Heart right ventricle (tissue), 16 donors: ENCODE measurements at regions not wholly inside any gene's neighbourhood (a gene's known extent, or its start where the extent isn't known, plus 50 kb on each side); places are given as distances from the start of the nearest gene placed in this dataset.

ENCODE experiments used
- ATAC-seq, 8 donors: fragments of 200-7000 bp; cut with Tn5 transposase; one replicate each; pipeline ENCODE4 v1.9.1; 2020; ENCODE audit warnings: mild to moderate bottlenecking in 8 of 8, moderate library complexity in 8 of 8, moderate number of reproducible peaks in 1 of 8
- DNase-seq, 2 donors: peaks; one replicate each; pipeline ENCODE4 v3.0.0-alpha.2; 2020
- H3K27ac ChIP-seq, 10 donors: fragments of 200-600 bp; sonication (generic) in 2 of 10; one replicate each; pipeline versions ENCODE4 v1.5.0 to v1.8.0; 2020 to 2022; ENCODE audit warnings: mild to moderate bottlenecking in 3 of 10
- H3K27me3 ChIP-seq, 7 donors: fragments of 200-600 bp; one replicate each; pipeline ENCODE4 v1.8.0; 2021 to 2022; ENCODE audit warnings: mild to moderate bottlenecking in 2 of 7
- H3K36me3 ChIP-seq, 9 donors: fragments of 200-600 bp; sonication (generic) in 1 of 9; one replicate each; pipeline versions ENCODE4 v1.5.0 to v1.8.0; 2020 to 2022; ENCODE audit warnings: mild to moderate bottlenecking in 2 of 9
- H3K4me1 ChIP-seq, 9 donors: fragments of 200-600 bp; sonication (generic) in 1 of 9; one replicate each; pipeline versions ENCODE4 v1.5.0 to v1.8.0; 2020 to 2022; ENCODE audit warnings: mild to moderate bottlenecking in 4 of 9
- H3K4me3 ChIP-seq, 10 donors: fragments of 200-600 bp; sonication (generic) in 2 of 10; one replicate each; pipeline versions ENCODE4 v1.5.0 to v1.8.0; 2020 to 2022; ENCODE audit warnings: mild to moderate bottlenecking in 7 of 10, moderate library complexity in 2 of 10
- H3K9me3 ChIP-seq, 11 donors: fragments of 200-600 bp in 10 of 11; sonication (generic) in 2 of 11; one replicate each; pipeline versions ENCODE4 v1.5.0 to v1.8.0; 2013 to 2022; ENCODE audit warnings: mild to moderate bottlenecking in 2 of 11, control low read depth in 1 of 11, moderate library complexity in 1 of 11
- WGBS, 2 donors: extraction: QIAGEN DNeasy Blood & Tissue Kit; methylation state at CpG; one replicate each; pipeline ENCODE4 v1.1.7; 2013; ENCODE audit warnings: inconsistent platforms in 1 of 2; 5-methylcytosine and 5-hydroxymethylcytosine counted together
- intact Hi-C, 10 donors: fragments of 100-400 bp; cut with DNase I; formaldehyde crosslinking; loops; one replicate each; pipeline versions ENCODE4 v1.11.1 to v1.14.2; 2022
- TF ChIP-seq, protein P1 (sequence below), 9 donors: fragments of 200-600 bp; sonication (generic) in 2 of 9; IDR thresholded peaks; one replicate each; pipeline versions ENCODE4 v1.5.0 to v1.8.0; 2021 to 2022; ENCODE audit warnings: antibody characterized with exemption in 9 of 9, mild to moderate bottlenecking in 5 of 9, moderate library complexity in 1 of 9
- donor health status: Arrhythmogenic right ventricular cardiomyopathy.
- donor health status: ischemic (EF 13 %, LVEDD 7.1; RV severe dilation, severe dysfunction).
- donor health status: healthy with polysubstance abuse.
- donor health status: DM: no; HTN: yes; CAD: no.
- donor health status: DM: no; HTN: no; CAD: no.
- donor health status: ischemic (EF 25% LVEDD 6.9; RV normal size, moderate dysfunction).
- donor health status: ischemic (EF 25% LVEDD 5.7; RV mildly dilated, moderate dysfunction).
- donor health status: healthy.
- donor health status: DM: yes; HTN: yes; CAD: no.
- donor health status: Ischemic cardiomyopathy.
- donor health status: ischemic (EF 35%, LVEDD 5.7; RV mildly dilated, moderate dysfunction).
- donor health status: nonischemic (EF 11% LVEDD 7.7; RV severe dilation, severe dysfunction).
- donor health status: DM: yes; HTN: yes; CAD: no.
- donor health status: PGD.
- donor health status: ischemic (EF 29% LVEDD 5.4; RV normal size, mild dysfunction).
- donor health status: nonischemic (EF 23%, LVEDD 6.1; RV moderate dilation, normal function).

DNA sequence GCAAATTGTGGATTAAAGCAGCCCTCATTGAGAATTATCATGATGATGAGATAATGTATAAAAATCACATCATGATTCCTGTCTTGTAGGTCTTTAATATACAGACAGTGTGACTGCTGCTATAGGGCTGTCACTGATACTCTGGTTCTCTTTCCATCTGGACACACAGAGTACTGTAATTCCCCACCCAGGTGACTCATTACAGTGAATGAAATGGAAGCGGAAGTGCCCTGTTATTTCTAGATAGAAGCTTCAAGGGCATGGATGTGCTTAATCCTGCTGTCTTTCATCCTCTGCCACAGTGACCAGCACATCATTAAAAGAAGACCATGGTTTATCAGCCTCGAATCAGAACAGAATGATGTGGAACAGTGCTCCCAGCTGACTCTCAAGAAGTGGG, 1234.0 kb downstream of the SORCS3 start:
- no peak overlapping the region for H3K4me3 ChIP-seq
- H3K27me3 ChIP-seq = no peaks in the 10 kb centered on the region
- TF ChIP-seq, protein P1, sequence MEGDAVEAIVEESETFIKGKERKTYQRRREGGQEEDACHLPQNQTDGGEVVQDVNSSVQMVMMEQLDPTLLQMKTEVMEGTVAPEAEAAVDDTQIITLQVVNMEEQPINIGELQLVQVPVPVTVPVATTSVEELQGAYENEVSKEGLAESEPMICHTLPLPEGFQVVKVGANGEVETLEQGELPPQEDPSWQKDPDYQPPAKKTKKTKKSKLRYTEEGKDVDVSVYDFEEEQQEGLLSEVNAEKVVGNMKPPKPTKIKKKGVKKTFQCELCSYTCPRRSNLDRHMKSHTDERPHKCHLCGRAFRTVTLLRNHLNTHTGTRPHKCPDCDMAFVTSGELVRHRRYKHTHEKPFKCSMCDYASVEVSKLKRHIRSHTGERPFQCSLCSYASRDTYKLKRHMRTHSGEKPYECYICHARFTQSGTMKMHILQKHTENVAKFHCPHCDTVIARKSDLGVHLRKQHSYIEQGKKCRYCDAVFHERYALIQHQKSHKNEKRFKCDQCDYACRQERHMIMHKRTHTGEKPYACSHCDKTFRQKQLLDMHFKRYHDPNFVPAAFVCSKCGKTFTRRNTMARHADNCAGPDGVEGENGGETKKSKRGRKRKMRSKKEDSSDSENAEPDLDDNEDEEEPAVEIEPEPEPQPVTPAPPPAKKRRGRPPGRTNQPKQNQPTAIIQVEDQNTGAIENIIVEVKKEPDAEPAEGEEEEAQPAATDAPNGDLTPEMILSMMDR (IDR thresholded peaks at IDR 0.05) = no peak
- peaks cover 0 to 27% (median 11%) of the 10 kb centered on the region in 11 donors for H3K9me3 ChIP-seq
- H3K27ac ChIP-seq = no peak overlapping the region
- no peak for ATAC-seq
- no peak for DNase-seq
- H3K36me3 ChIP-seq = no peaks in the 10 kb centered on the region
- intact Hi-C loops = no loop called here
- 60 to 70% methylated on average over 2 of the region's 2 CpGs for WGBS, 2 donors
- H3K4me1 ChIP-seq = no peaks in the 10 kb centered on the region

DNA sequence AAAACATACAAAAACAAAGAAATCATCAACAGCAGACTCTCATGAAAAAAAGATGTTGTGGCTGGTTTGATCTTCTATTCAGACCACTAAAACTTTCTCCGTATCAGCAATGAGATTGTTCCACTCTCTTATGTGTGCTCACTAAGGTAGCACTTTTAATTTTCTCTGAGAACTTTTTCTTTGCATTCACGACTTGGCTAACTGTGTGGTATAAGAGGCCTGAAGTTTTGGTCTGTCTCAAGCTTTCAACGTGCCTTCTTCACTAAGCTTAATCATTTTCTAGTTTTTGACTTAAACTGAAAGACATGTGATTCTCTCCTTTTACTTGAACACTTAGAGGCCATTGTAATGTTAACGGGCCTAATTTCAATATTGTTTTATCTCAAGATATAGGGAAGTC, 1231.6 kb downstream of the SORCS3 start:
- DNase-seq (no peak), ATAC-seq (no peak)
- intact Hi-C loops = no loop called here
- WGBS, 2 donors = 58 to 59% methylated on average over 4 of the region's 4 CpGs
- TF ChIP-seq, protein P1 (IDR thresholded peaks at IDR 0.05) = no peak
- H3K27ac ChIP-seq = no peak overlapping the region
- no peak overlapping the region for H3K4me3 ChIP-seq
- peaks cover 0 to 27% (median 11%) of the 10 kb centered on the region in 11 donors for H3K9me3 ChIP-seq
- H3K4me1 ChIP-seq = no peaks in the 10 kb centered on the region
- no peaks in the 10 kb centered on the region for H3K36me3 ChIP-seq
- no peaks in the 10 kb centered on the region for H3K27me3 ChIP-seq

DNA sequence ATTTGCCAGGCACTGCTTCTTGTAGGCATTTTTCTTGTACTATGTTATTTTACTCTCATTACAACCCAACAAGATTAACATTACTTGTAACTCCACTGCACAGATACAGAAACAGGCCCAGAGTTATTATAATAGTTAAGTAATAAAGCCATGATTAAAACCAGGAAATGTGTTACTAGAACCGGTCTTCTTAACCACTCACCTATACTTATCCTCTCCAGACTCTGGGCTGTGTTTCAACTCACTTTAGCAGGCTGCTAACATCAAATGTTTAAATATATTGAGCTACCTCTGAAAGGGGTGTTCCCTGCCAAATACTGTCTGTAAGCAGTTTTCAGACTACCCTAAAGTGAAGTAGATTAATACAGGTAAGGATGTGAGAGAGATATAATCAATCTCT, 1227.8 kb downstream of the SORCS3 start:
- intact Hi-C loops = no loop called here
- 42 to 86% methylated on average over 1 of the region's 1 CpG for WGBS, 2 donors
- peaks cover 0 to 27% (median 11%) of the 10 kb centered on the region in 11 donors for H3K9me3 ChIP-seq
- TF ChIP-seq, protein P1 (IDR thresholded peaks at IDR 0.05) = no peak
- H3K27me3 ChIP-seq = no peaks in the 10 kb centered on the region
- H3K4me3 ChIP-seq = no peak overlapping the region
- no peaks in the 10 kb centered on the region for H3K4me1 ChIP-seq
- no peaks in the 10 kb centered on the region for H3K36me3 ChIP-seq
- no peak overlapping the region for H3K27ac ChIP-seq
- ATAC-seq (no peak), DNase-seq (no peak)

DNA sequence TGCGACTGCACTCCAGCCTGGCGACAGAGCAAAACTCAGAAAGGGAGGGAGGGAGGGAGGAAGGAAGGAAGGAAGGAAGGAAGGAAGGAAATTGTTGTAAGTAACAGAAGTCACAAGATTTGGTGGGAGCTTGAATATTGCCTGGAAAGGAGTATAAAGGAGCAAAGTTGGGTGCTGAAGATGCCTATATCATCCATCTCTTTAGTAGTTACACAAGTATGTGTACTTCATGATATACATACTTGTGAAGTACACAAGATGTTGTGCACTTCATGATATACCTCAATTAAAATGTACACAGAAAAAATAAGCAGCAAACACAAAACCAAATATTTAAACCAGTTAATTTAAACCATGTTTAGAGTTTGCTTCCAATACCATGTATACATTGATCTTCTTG, 1223.8 kb downstream of the SORCS3 start:
- ATAC-seq (no peak), DNase-seq (no peak)
- Histone ChIP-seq H3K27ac (no peak overlapping the region), H3K36me3 (no peaks in the 10 kb centered on the region), H3K4me1 (no peaks in the 10 kb centered on the region), H3K9me3 (no peaks in the 10 kb centered on the region), H3K27me3 (no peaks in the 10 kb centered on the region), H3K4me3 (no peak overlapping the region)
- TF ChIP-seq, protein P1 (IDR thresholded peaks at IDR 0.05) = no peak
- intact Hi-C loops = no loop called here
- WGBS, 2 donors = 78 to 80% methylated on average over 2 of the region's 2 CpGs
